PFSK-1 (cell line): ENCODE measurements at regions not wholly inside any gene's neighbourhood (a gene's known extent, or its start where the extent isn't known, plus 50 kb on each side); places are given as distances from the start of the nearest gene placed in this dataset.
A peak's percentile ranks its signal among the peaks of the same experiment; 100 is the strongest.

ENCODE experiments used
- POLR2AphosphoS5 ChIP-seq: IDR thresholded peaks from 2 replicates; pipeline ENCODE4 v1.6.1; 2012; ENCODE audit warnings: low read depth, mild to moderate bottlenecking, control low read depth, low read length, moderate library complexity
- SIN3A ChIP-seq: IDR thresholded peaks from 2 replicates; pipeline ENCODE4 v1.6.1; 2012; ENCODE audit warnings: mild to moderate bottlenecking, low read length, moderate library complexity, borderline replicate concordance; ENCODE audit not compliant: insufficient read depth
- TAF1 ChIP-seq: IDR thresholded peaks from 2 replicates; pipeline ENCODE4 v1.6.1; 2012; ENCODE audit warnings: low read length, control low read depth, borderline replicate concordance; ENCODE audit not compliant: insufficient read depth
- TF ChIP-seq, protein P1 (sequence below), 2 experiments: IDR thresholded peaks; 2 replicates each; pipeline versions ENCODE4 v1.6.1 to v1.8.0; 2011 to 2012; ENCODE audit warnings: low read depth in 2 of 2, low read length in 2 of 2, control low read depth in 1 of 2, inconsistent platforms in 1 of 2, mild to moderate bottlenecking in 1 of 2, moderate library complexity in 1 of 2; ENCODE audit not compliant: insufficient read depth in 1 of 2

DNA sequence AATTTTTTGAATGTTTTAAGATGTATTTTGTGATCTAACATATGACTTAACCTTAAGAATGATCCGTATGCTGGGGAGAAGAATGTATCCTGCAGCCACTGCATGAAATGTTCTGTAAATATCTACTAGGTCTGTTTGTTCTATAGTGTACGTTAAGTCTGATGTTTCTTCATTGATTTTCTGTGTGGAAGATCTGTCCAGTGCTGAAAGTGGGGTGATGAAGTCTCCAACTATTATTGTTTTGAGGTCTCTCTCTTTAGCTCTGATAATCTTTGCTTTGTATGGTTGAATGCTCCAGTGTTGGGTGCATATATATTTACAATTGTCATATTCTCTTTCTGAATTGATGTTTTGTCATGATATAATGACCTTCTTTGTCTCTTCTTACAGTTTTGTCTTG, 82.5 kb upstream of the LHCGR start:
- no peak for TF ChIP-seq SIN3A
- TF ChIP-seq, protein P1, sequence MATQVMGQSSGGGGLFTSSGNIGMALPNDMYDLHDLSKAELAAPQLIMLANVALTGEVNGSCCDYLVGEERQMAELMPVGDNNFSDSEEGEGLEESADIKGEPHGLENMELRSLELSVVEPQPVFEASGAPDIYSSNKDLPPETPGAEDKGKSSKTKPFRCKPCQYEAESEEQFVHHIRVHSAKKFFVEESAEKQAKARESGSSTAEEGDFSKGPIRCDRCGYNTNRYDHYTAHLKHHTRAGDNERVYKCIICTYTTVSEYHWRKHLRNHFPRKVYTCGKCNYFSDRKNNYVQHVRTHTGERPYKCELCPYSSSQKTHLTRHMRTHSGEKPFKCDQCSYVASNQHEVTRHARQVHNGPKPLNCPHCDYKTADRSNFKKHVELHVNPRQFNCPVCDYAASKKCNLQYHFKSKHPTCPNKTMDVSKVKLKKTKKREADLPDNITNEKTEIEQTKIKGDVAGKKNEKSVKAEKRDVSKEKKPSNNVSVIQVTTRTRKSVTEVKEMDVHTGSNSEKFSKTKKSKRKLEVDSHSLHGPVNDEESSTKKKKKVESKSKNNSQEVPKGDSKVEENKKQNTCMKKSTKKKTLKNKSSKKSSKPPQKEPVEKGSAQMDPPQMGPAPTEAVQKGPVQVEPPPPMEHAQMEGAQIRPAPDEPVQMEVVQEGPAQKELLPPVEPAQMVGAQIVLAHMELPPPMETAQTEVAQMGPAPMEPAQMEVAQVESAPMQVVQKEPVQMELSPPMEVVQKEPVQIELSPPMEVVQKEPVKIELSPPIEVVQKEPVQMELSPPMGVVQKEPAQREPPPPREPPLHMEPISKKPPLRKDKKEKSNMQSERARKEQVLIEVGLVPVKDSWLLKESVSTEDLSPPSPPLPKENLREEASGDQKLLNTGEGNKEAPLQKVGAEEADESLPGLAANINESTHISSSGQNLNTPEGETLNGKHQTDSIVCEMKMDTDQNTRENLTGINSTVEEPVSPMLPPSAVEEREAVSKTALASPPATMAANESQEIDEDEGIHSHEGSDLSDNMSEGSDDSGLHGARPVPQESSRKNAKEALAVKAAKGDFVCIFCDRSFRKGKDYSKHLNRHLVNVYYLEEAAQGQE (IDR thresholded peaks at IDR 0.05; ENCODE audit: insufficient read depth in 1 of 2, low read depth in 2 of 2, low read length in 2 of 2), result peak in 1 of 2 experiments; percentile 71; a peak in 2 of 4 replicates
- no peak for TF ChIP-seq TAF1
- TF ChIP-seq POLR2AphosphoS5, result no peak
